ENCODE measurements at regions not wholly inside any gene's neighbourhood (a gene's known extent, or its start where the extent isn't known, plus 50 kb on each side); places are given as distances from the start of the nearest gene placed in this dataset.

DNA sequence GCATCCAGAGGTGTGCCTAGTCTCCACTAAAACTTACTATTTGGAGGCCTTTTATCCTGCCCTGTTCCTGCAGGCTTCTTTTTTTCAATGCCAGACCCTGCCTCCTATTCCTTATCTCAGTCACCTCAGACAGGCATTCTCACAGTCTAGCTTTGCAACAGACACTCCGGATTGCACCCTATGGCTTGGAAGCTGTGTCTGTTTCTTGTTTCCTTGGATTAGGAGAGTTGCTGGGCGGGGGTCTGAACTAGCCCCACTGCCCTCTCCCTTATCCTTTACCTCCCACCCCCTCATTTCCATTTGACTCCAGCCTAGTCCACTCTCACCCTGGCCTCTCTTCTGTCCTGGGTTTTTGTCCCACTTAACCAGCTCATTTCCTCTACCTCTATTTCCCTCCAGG lies 228.1 kb upstream of the CITED2 start:
- no peak for DNase-seq (ENCODE audit: low spot score)

DNA sequence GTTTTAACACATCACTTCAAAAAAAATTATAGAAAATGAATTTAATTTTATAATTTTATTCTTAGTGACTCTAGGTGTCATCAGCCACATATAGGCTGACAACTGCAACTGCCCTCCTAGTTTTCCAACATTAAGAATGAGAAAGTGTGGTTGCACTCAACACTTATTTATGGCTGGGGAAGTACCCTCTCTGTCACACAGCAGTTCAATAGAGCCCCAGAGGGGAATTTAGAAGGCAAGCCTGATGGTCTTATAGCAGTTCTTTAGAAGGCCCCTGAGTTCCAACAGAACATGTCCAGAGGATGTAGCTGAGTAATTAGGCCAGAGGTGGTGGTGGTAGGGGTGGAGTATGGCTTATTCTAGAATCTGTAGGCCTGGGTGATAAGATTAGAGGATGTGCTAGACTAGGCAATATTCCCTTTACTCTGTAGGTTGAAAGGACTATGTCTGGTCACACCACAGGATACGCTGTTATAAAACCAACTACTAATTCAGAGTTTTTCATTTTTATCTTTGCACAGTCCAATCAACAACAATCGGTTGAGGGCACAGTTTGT lies 226.5 kb upstream of the CITED2 start:
- DNase-seq (ENCODE audit: low spot score), result no peak

DNA sequence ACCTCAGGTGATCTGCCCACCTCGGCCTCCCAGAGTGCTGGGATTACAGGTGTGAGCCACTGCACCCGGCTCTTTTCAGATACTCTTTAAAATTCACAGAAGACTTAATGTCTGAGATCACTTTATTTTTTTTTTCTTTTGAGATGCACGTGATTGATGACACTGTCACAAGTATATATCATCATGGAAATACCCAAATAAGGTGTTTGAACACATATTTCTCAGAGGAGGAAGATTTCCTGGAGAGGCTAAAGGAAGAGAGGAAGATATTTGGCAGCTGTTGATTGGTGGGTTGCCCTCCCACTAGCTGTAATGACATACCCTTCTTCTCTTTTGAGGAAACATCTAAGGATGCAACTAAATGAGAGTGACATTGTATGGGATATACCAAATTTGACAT lies 225.9 kb upstream of the CITED2 start:
- no peak for DNase-seq (ENCODE audit: low spot score)

DNA sequence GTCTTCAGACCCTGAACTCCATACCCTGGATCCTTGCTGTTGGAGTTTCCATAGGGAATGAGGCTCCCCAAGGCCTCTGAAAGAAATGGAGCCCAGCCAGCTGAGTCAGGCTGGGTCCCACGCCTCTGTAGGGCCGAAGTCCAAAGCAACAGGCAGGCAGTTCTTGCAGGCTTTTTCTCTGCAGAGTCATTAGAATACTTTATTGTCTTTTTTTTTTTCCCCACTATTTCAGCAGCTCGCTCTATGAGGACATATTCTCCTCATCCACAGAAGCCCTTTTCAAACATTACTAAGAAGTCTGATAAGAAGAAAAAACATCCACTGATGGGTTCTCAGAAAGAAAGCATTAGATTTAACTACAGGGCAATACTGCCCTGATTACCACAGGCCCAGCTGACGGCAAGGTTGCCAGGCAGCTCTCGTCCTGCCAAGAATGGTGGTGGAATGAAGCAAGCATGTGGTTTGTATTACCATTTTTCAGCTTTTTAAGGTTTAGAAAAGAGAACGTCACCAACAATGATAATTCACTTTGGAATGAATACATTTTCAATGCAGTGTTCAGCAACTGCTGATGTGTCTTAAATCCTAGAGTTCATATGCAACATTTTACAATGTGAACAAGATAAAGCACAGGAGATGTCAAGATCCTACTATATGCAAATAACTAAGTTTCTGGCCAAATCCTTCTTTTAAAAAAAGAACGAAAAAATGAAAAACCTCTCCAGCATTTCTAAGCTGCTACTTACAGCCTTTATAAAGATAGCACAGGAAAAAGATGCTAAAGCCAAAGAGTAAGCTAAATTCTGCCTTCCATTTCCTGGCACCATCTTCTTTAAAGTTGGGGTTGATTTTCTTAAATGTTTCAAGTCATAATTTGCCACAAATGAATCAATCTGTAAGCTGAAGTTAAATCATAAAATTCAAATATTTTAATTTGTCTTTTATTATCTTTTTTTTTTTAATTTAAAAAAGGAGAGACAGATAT lies 223.6 kb upstream of the CITED2 start:
- no peak for DNase-seq (ENCODE audit: low spot score)

DNA sequence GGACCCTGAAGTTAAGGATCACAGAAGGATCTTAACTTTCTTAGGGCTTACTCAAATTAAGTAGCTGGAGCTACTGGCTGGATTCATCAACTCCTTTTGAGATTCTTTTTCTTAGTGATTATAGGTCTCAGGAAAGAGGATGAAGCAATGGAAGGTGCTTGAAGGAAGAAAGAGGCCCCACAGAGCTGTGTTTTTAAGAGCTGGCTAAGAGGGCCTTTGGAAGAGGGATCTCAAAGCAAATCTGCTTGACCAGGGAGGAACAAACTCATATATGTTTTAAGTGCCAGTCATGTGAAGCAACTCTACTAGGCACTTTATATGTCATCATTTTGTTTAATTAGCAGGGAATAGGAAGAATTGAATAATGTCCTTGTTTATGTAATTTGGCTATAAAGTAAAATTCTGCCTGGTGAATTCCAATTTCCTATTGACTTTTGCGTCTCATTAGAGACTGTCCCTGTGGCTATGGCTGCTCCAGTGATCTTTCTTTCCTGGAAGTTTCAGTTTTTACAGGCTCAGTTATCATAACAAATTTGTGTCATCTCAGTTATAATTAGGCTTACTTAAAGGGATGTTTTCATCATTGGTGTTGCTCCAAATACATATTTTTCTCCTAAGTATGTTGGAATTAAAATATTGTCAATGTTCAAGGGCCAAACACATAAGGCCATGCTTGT lies 222.8 kb upstream of the CITED2 start:
- no peak for DNase-seq (ENCODE audit: low spot score)

DNA sequence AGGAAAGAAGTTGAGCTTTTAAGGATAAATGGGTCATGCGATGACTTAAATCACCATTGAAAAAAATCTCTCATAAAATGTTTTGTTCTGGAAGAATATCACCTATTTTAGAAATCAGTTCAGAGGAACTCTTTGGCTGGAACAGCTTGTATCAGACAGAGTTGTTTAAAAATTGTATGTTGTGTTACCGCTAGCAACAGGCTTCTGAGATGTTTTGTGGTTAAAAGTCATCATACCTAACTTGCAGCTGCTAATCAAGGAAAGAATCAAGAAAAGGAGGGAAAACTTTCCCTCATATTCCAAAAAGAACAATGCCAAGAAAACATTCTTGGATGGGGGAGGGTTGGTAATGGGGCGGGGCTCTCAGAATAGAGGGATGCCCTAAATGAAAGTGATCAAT lies 220.7 kb upstream of the CITED2 start:
- no peak for DNase-seq (ENCODE audit: low spot score)

DNA sequence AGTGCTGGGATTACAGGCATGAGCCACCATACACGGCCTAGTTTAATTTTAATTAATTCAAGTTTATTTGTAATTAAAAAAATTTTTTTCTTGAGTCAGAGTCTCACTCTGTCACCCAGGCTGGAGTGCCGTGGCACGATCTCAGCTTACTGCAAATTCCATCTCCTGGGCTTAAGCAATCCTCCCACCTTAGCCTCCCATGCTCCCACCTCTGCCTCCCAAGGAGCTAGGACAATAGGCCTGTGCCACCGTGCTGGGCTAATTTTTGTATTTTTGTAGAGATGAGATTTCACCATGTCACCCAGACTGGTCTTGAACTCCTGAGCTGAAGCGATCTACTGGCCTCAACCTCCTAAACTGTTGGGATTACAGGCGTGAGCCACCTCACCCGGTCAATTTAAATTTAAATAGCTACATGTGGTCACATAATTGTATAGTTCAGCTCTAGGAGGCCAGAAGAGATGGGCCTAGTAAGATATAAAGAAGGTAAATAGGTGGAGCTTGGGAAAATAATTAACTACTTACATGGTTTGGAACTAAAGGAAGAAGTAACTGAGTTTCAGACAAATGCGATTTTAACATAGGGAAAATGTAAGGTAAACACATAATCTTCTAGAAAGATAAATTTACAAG lies 220.0 kb upstream of the CITED2 start:
- DNase-seq (ENCODE audit: low spot score), result no peak

DNA sequence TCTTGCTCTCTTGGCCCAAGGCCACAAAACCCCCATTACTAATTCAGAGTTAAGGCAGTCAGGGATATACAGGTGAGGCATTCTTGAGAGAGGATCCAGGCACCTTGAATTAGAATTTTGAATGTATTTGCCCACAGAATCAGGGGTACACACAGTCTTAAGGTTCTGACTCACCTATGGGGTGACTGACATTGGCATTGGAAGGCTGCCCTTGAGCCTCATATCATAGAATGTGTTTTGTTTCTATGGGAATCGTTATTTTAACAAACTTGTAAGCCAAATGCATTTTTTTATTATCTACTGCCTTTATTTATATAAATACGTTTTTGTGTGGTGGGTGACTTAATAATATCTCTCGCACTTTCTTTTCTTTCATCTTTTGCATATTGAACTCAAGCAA lies 218.6 kb upstream of the CITED2 start:
- no peak for DNase-seq (ENCODE audit: low spot score)

DNA sequence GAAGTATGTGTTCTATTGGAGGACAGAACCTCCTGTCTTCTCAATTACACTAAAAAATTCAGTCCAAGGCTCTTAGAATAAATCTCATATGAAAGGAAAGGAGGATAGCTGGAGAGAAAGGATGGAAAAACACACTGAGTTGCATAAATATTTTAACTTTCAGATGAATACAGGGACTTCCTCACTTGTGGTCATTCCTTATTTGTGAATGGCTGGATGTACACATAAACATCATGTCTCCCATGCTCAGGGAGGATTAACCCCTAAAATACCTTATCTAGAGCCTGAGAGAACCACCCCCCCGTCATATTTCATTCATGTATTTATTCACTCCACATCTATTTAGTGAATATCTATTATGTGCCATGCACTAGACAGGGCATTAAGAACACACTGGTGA lies 217.6 kb upstream of the CITED2 start:
- DNase-seq (ENCODE audit: low spot score), result no peak

DNA sequence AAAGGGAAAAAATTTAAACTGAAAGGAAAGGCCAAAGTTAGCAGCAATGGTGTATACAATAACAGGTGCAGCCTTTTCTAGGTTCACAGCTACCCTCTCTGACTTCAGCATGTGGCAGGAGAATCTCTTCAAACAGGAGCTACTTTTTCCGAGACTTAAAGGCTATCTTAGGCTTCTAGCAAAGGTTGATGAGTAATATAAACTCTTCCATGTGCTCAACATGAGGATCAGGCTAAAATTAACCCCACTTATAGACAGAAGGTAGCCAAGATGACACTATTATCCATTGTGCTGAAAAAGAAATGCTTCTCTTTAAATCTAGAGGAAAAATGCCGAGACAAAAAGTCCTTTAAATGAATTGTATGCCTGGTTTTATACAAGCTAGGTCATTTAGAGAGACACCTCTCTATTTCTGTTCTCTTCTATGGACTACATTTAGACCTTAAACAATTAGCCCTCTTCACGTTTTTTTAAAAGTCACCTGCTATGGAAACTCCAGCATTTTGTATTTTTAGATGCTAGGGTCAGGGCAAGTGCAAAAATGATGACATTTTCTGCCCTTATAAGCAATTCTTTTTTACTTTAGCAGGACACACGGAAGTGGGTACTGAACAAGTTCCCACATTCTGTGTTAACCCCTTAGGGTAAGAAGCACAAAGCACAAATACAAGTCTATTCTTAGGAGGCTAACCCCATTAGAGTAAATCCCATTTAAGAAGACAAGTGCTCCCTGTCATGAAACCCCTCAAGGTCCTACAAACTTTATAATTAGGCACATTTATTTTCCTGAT lies 216.8 kb upstream of the CITED2 start:
- DNase-seq (ENCODE audit: low spot score), result no peak

DNA sequence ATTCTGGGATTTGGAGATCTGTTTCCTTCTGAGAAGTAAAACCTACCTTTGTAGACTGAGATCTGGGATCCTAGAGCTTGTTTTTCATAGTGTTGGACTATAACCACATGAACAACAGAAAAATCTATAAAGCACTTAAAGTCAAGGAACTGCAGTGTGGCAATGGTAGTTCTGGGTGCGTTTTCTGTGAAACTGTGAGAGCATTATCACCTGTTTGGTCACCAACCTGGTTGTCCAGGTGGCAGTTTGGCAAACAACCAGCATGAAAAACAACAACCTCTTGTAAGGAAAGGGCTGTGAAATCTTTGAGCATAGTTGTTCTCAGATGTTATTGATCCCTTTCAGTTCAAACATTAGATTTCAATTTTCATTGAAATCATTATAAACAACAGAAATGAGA lies 215.8 kb upstream of the CITED2 start:
- DNase-seq (ENCODE audit: low spot score), result no peak

DNA sequence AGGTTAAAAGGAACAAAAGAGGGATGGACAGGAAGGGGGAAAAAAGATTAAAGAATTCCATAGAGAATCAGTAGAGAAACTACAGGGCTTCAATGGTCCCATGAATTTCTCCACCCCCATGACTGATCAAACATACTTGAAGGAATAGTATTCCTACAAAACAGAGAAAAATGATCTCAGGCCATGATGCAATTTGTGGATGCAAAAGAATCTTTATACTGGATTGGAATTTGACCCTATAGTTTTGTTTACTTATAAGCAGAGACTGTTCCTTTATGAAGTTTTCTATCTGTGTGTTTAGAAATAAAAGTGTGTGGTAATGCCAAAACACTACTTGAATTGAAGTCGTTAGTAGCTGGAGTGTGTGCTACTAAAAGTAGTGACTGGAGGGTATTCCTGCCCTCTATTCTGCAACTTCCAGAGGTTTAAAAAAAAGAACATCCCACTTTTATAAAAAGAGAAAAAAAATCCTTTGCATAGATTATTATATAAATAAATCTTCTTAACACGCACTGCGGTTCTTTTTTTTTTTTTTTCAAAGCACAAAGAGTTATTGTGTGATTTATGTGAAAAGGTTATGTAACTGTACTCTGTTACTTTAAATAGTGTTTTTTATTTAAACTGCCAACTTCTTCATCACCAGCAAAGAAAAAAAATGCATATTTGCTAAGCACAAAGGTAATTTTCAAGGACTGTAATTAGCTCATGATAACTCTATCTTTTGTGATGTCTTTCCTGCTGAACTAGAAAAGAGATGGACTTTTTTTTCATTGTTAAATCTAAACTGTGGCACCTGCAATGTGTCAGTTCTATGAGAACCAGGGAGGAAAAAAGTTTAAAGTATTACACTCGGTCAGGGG lies 214.5 kb upstream of the CITED2 start:
- no peak for DNase-seq (ENCODE audit: low spot score)

DNA sequence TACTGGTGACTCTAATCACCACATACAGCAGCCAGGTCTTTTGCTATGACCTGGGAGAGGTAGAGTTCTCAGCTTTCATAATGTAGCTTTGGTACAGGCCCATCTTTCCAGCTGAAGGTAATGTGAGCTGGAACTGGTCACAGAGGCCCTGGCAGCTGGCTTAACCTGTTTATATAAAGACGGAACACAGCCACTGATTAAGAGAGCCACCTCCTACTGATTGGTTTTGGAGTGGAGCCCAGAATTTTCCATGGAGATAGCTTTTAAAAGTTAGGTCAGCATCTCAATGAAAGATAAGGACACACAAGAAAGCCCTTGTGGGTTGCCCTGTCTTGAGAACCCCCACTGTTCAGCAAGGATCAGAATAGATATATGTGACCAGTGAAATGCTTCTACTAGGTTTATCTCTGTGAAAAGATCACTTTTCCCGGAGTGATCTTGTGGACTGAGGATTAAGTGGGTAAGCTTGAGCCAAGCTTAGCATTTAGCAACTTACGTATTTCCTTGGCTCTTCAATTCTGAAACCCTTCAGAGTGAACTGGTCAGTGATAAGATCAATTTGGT lies 213.7 kb upstream of the CITED2 start:
- no peak for DNase-seq (ENCODE audit: low spot score)

DNA sequence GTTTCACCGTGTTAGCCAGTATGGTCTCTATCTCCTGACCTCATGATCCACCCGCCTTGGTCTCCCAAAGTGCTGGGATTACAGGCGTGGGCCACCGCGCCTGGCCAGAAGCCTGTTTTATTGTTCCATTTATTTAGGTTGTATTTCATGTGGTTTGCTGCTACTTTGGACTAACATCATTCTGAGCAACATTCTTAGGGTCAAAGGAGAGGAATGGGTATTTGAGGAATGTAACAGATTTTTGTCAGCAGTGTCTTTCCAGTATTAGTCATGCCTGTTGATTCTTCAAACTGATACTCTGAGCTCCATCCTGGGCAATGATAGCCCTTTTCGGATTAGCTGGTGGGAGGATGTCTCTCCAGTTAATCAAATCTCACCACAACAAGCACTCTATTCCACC lies 213.0 kb upstream of the CITED2 start:
- no peak for DNase-seq (ENCODE audit: low spot score)

DNA sequence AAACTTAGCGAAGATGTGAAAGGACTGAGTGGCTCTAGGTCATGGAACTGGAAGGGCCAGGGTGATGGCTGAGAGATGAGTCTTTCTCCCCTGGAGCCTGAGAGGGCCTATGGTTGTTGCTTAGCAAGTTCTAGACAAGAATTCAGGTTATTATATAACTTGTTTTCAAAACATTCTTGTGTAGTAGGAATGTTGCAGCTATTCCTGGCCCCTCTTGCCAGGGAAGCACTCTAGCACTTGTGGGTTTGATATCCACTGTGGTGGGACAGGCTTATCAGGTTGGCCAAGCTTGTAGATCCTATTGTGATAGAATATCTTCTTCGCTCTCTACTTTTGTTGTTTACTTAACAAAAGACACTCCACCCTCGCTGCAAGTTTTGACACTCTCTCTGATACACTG lies 211.8 kb upstream of the CITED2 start:
- DNase-seq (ENCODE audit: low spot score), result no peak

DNA sequence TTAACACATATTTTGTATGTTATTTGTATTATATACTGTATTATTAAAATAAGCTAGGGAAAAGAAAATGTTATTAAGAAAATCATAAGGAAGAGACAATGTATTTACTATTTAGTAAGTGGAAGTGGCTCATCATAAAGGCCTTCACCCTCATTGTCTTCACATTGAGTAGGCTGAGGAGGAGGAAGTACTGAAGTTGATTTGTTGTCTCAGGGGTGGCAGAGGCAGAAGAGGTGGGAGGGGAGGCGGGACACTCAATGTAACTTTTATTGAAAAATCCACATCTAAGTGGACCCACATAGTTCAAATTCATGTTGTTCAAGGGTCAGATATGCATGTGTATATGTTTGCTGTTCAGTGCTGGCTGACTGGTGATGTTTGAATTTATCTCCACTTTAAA lies 210.2 kb upstream of the CITED2 start:
- no peak for DNase-seq (ENCODE audit: low spot score)

DNA sequence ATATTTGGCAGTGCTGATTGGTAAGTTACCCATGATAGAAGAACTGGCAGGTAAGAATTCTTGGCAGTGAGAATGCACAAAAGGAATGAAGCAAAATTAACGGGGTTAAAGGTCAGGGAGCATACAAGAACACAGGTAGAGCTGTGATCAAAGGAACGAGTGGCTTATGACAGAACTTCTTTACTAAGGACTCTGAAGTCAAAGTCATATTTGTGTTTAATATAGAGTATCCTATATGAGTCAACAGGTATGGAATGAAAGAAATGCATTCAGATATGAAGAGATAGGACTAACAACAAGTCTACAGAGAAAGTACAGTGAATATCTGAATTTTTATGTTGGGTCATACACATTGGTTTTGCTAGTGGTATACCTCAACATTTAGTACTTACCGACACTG lies 209.0 kb upstream of the CITED2 start:
- no peak for DNase-seq (ENCODE audit: low spot score)

DNA sequence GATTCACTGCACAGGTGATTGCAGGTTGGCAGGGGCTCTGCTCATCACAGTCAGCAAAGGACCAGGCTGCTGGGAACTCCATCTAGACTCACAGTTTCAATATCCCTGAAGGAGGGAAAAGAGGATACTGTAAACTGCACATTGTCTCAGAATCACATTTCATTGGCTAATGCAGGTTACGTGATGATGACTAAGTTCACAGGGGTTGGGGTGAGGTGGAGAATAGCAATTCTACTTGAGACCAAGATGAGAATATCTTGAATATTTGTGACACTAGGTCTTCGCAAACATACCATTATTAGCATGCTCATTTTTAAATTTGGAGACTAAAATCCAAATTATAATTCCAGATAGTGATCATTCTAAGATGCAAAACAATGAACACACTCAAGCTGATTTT lies 208.5 kb upstream of the CITED2 start:
- DNase-seq (ENCODE audit: low spot score), result no peak

DNA sequence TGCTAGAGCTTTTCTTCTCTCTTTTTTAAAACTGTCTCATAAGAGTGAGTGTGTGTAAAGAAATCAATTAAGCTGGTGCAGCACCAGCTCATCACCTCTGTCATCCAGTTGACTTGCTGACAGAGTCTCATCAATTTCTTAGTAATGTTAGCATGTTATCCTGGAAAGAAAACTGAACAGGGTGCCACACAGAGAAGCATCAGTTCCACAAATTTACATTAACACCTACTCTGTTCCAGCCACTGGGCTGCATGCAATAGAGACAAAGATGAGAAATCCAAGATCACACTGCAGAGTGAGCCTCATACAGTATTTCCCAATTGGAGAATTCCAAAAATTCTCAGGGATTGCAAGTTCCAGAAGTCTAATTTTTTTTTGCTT lies 207.0 kb upstream of the CITED2 start:
- no peak for DNase-seq (ENCODE audit: low spot score)
